Activated CD8-positive, alpha-beta memory T cell treated with anti-CD3 and anti-CD28 coated beads, Interleukin-2, amount 50 U/mL, for 1 hour (primary cell): ENCODE measurements at regions not wholly inside any gene's neighbourhood (a gene's known extent, or its start where the extent isn't known, plus 50 kb on each side); places are given as distances from the start of the nearest gene placed in this dataset.
A peak's percentile ranks its signal among the peaks of the same experiment; 100 is the strongest.

Source experiments
- DNase-seq: peaks from one replicate; pipeline ENCODE4 v3.0.0-alpha.2; 2020; ENCODE audit errors: extremely low read depth

GRCh38 chr6:139577124-139577762 lies 202.8 kb upstream of the CITED2 start:
- DNase-seq: no peak

DNA sequence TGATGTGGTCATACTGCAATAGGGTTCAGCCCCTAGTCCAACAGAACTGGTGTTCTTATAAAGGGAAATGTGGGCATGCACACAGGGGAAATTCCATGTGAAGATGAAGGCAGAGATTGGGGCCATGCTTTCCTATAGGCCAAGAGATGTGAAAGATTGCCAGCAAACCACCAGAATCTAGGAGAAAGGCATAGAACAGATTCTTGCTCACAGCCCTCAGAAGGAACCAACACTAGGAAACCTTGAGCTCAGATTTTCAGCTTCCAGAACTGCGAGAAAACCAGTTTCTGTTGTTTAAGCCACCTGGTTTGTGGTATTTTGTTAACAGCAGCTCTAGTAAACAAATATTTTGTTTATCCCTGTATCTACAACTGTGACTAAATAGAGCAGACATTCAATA lies 197.6 kb upstream of the CITED2 start:
- no peak for DNase-seq

- no peak for DNase-seq
These were observed 195.7 kb upstream of the CITED2 start for GRCh38 chr6:139570166-139570565.

GRCh38 chr6:139569566-139569965 lies 195.1 kb upstream of the CITED2 start:
- no peak for DNase-seq

DNA sequence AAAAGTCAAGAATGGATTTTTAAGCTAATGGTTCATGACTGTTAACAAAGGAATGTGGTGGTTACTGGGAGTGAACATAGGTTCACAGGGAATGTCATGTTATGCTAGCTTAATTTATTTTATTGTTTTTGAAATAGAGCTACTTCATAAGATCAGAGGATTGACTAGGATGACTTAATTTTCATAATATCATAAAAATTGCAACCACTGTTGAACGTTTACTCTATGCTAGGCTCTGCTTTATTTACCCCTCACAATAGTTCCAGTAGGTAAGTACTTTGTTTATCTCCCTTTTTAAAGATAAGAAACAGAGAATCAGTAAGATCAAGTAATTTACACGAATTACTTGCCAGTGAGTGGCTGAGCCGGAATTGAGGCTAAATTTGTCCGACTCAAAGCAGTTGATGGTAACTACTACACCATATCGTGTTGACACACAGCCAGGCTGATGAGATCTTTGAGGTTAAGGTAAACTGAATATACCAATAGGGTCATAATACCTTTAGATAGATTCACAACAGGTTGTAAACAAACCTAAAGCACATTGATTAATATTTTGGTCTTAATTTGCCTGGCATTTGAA lies 194.6 kb upstream of the CITED2 start:
- no peak for DNase-seq

DNA sequence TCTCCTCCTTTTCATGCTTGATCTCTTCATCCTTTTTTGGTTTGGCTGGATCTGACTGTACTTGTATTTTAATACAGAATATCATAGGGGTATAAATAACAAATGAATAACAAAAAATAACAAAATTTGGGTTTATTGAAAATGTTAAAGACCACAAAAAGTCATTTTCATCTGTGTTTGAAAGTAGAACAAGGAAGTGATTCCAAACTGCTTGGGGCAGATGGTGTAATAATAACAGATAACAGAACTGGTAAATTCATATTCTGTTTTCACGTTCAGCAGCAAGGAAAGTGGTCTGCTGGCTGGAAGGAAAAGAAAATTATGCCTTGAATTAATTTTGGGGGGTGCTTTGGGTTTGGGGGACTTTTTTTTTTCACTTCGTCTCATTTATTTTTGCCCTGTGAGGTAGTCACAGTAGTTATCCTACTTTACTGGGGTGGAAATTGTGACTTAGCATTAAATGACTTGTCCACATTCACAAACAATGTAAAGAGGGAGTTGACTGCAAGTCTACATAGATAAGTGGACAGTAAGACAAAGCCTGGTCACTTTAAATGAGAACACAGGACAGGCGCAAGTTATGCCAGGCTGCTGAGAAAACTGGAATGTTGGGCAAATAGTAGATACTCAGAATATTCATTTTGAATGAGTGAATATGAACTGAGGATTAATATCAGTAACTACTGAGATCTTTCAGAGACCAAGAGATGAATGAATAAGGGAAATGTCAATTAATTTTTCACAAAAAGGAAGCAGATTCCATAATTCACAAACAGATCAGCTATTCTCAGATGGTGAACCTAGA lies 193.9 kb upstream of the CITED2 start:
- no peak for DNase-seq

- no peak for DNase-seq
These were observed 192.6 kb upstream of the CITED2 start for GRCh38 chr6:139567095-139567494.

DNA sequence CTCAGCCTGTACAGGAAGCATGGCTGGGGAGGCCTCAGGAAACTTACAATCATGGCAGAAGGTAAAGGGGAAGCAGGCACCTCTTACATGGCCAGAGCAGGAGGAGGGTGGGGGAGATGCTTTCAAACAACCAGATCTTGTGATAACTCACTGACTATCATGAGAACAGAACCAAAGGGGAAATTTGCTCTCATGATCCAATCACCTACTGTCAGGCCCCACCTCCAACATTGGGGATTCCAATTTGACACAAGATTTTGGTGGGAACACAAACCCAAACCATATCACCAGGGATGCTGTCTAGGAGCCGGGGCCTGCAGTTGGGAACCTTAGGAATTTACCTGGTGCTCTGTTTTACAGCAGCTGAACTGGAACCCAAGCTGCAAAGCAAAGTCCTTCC lies 191.1 kb upstream of the CITED2 start:
- no peak for DNase-seq

- DNase-seq: no peak
These were observed 183.1 kb upstream of the CITED2 start for GRCh38 chr6:139557547-139557946.

DNA sequence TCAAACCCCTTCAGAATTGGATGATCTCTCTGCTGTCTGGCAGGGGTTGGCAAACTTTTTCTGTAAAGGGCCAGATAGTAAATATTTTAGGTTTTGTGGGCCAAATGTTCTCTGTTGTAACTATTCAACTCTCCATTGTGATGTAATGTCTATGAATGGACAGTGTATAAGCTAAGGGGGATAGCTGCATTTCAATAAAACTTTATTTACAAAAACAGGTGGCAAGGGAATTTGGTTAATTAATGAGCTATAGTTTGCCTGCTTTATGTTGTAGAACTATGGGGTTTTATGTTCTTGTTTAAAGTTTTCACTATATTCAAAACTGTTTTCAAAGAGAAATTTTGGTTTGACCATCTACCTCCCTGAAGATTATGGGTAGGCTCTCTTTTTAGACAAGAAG lies 182.1 kb upstream of the CITED2 start:
- no peak for DNase-seq

DNA sequence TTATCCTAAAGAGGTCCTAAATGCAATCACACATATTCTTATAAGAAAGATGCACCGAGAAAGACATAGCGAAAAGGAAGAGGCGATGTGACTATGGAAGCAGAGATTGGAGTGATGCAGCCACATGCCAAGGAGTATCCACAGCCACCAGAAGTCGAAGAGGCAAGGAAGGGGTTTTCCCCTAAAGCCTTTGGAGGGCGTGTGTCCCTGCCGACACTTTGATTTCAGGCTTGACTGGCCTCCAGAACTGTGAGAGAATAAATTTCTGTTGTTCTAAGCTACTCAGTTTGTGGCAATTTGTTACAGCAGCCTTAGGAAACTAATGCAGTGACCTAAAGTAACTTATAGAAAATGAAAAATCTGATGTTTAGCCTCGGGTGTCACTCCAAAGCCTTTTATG lies 179.5 kb upstream of the CITED2 start:
- no peak for DNase-seq

- no peak for DNase-seq
These were observed 176.9 kb upstream of the CITED2 start for GRCh38 chr6:139551376-139551775.

DNA sequence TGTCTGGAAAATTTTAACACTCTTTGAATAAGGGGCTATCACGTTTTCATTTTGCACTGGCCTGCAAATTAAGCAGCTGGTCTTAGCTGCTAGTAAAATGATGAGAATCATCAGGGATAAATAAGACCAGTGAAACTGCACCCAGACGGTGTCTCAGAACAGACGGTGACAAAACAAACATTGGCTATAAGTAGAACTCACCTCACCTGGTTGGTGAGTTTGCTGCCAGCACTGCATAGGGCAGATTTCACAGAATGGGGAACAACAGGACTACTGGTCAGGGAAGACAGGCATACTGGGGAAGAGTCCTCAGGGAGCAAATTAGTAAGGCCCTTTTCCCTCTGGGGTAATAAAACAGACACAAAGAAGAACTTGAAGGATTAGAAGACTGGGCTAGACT lies 175.9 kb upstream of the CITED2 start:
- no peak for DNase-seq

DNA sequence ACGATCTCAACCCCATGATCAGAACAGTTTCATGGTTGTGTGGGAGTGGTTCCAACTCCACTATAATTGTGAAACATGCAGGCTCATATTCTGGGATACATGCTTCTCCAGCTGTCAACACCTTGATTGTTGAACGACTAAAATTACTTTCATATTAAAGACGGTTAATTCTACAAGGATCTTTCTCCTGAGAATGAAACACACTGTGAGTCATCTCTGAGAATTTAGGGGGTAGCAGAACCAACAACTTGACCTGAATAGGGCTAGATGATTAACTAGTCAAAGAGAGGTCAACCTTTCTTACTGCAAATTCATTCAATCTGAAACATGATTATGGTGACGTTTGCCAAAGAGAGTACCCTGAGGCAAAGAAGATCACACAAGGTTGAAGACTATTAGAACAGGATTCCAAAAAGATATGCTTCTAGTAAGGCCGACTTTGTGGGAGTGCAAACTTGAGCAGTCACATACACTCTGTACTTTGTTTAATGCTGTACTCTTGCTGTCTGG lies 175.2 kb upstream of the CITED2 start:
- no peak for DNase-seq

GRCh38 chr6:139547804-139548203 lies 173.4 kb upstream of the CITED2 start:
- DNase-seq: no peak

DNA sequence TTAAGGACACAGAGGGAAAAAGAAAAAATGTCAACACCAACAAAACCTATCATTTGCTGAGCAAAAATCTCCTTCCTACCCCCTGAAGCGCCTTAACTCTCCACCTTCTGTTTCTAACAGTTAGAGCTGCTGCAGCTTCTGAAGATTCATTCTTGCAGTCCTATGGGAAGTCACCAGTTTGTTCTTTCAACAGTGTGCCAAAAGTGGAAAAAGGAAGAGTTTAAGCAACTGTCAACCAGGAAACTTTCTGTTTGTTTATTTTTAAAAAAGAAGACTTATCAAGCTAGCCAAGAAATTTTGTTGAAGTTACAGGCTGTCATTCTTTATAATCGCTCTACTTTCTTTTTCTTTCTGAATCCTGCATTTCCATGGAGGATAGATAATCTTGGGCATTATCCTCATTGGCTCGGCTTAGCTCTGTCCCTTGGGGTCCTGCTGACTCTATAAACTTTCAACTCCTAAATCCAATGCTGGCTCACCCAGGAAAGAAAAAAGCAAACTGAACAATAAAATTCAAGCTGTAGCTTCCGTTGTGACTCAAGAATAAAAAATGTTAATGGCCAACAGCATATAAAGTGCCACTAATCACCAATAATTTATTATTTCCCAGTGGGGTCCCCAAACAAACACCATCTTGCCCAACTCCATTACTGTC lies 172.8 kb upstream of the CITED2 start:
- DNase-seq: no peak

- DNase-seq: no peak
These were observed 171.6 kb upstream of the CITED2 start for GRCh38 chr6:139546106-139546472.

DNA sequence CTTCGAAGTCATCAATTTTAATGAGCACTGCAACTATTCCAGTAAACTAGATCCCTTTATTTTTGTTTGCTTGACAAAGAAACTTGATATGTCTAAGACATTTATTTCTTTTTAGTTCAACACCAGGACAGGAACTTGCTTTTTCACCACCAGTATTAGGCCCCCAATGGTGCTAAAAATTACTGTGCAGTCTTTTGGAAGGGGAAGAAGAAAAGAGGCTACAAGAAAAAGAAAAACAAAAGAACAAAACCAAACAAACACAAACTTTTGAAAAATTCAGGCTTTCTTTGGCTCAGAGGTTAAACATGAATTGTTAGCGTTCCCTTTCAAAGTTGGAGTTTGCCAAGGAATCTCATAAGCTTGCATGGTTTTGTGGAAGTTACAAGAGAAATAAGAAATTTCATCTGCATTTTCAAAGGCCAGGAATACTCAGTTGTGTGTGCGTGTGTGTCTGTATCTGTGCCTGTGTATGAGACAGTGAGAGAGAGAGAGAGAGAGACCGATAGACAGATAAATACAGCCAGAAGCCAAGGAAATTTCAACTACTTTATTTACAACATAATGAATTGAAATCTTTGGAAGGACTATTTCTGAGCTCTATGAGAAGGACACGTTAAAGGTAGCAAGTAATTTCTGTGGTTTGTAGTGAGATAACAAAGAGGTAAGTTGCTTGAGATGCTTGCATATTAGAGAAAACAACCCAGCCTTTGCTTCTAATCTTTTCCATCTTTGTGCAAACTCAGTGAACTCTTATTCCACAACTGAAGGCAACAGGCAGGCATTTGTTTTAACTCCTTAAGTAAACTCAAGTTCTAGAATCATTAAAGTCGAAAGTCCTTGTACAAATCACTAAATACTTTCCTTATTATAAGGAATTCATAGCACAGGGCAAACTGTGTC lies 171.0 kb upstream of the CITED2 start:
- no peak for DNase-seq

DNA sequence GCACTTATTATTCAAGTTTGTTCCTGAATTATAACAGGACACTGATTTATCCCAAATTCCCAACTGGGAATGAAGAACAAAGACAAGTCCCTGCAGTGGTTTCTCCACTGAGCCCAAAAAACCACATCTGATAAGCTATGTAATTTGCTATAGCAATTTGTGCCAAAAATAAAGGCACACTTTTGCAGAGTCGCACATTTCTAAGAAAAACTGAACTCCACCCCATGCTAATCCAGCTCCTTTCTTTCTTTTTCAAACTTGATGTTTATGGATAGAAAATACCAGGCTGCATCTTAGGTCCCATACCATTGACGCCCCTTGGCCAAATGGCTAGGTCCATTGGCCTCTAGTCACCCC lies 170.2 kb upstream of the CITED2 start:
- no peak for DNase-seq

GRCh38 chr6:139542351-139542750 lies 167.9 kb upstream of the CITED2 start:
- no peak for DNase-seq

DNA sequence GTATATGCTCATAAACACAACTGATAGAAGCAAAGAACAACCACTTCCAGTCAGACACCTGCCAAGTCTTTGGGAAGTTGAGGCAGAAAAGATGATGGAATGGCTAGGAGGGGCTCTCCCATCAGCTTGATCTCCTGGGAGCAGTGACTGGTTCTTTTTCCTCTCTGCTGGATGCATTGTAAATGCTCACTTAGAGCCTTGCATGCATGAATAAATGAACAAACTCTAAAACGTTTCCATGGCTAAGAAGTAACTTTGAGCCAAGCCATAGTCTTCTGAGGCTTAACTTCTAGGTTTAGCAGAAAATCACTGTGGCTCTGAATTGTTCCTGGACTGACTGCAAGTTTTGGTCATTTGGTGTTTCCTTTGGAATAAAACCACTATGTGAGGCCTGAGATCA lies 166.4 kb upstream of the CITED2 start:
- no peak for DNase-seq

DNA sequence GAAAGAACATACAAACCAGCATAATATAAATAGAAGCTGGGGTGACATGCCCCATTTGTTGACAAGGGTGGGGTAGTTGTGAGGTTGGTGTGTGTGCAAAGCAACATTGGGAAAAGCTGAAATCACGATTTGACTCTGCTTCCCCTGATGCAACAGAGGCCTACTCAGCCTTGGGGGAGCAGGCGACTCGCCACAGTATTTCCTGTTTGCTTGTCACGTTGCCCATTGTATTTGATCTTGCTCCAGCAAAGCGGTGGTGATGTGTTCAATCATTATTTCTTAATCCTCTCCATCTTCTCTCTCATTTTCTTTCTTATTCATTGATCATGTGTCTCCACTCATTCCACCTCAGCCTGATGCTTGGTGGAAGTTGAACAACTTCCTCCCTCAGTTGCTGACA lies 165.8 kb upstream of the CITED2 start:
- peak; percentile 5 for DNase-seq
